Liver (tissue), 8 donors: ENCODE measurements at regions not wholly inside any gene's neighbourhood (a gene's known extent, or its start where the extent isn't known, plus 50 kb on each side); places are given as distances from the start of the nearest gene placed in this dataset.

Source experiments
- DNase-seq: peaks from one replicate; pipeline ENCODE4 v3.0.0-alpha.2; 2017; ENCODE audit warnings: low spot score
- H3K27ac ChIP-seq, 2 donors: one replicate each; pipeline ENCODE4 v1.7.0; 2013; ENCODE audit warnings: inconsistent platforms in 2 of 2, low read length in 2 of 2, control low read depth in 1 of 2, low read depth in 1 of 2, mild to moderate bottlenecking in 1 of 2
- H3K27me3 ChIP-seq, 4 donors: one replicate each; pipeline versions ENCODE4 v1.6.1 to v1.7.0; 2013; ENCODE audit warnings: low read length in 3 of 4, inconsistent platforms in 1 of 4, mild to moderate bottlenecking in 1 of 4, moderate library complexity in 1 of 4; ENCODE audit not compliant: control insufficient read depth in 4 of 4, insufficient read depth in 4 of 4
- H3K36me3 ChIP-seq, 4 donors: one replicate each; pipeline versions ENCODE4 v1.6.1 to v1.7.0; 2013; ENCODE audit warnings: low read length in 3 of 4, mild to moderate bottlenecking in 3 of 4, low read depth in 1 of 4, moderate library complexity in 1 of 4; ENCODE audit not compliant: control insufficient read depth in 4 of 4, insufficient read depth in 3 of 4
- H3K4me1 ChIP-seq, 4 donors: one replicate each; pipeline versions ENCODE4 v1.6.1 to v1.7.0; 2013; ENCODE audit warnings: low read length in 3 of 4, mild to moderate bottlenecking in 3 of 4, moderate library complexity in 1 of 4; ENCODE audit not compliant: control insufficient read depth in 4 of 4, insufficient read depth in 4 of 4
- H3K4me3 ChIP-seq, 3 donors: one replicate each; pipeline versions ENCODE4 v1.6.1 to v1.7.0; 2013; ENCODE audit warnings: low read length in 3 of 3, control low read depth in 1 of 3, low read depth in 1 of 3, mild to moderate bottlenecking in 1 of 3
- H3K9ac ChIP-seq, 2 donors: one replicate each; pipeline ENCODE4 v1.7.0; 2013; ENCODE audit warnings: low read length in 2 of 2, mild to moderate bottlenecking in 2 of 2, moderate library complexity in 2 of 2, control low read depth in 1 of 2, low read depth in 1 of 2
- H3K9me3 ChIP-seq, 4 donors: one replicate each; pipeline versions ENCODE4 v1.6.1 to v1.7.0; 2013; ENCODE audit warnings: low read length in 3 of 4; ENCODE audit not compliant: control insufficient read depth in 4 of 4
- EGR1 ChIP-seq, 2 donors: IDR thresholded peaks; 2 replicates each; pipeline ENCODE4 v1.6.1; 2016 to 2018; ENCODE audit warnings: antibody characterized with exemption in 2 of 2, low read depth in 2 of 2
- FOXA1 ChIP-seq: IDR thresholded peaks from 2 replicates; pipeline ENCODE4 v1.6.1; 2016; ENCODE audit warnings: antibody characterized with exemption
- GABPA ChIP-seq, 2 donors: IDR thresholded peaks in 1 of 2; conservative IDR thresholded peaks in 1 of 2; 2 replicates each; pipeline ENCODE4 v1.6.1; 2016; ENCODE audit warnings: antibody characterized with exemption in 2 of 2, mild to moderate bottlenecking in 1 of 2, moderate library complexity in 1 of 2
- HNF4A ChIP-seq, 2 donors: conservative IDR thresholded peaks; 2 replicates each; pipeline ENCODE4 v1.6.1; 2016; ENCODE audit warnings: antibody characterized with exemption in 2 of 2, mild to moderate bottlenecking in 2 of 2
- HNF4G ChIP-seq: IDR thresholded peaks from 2 replicates; pipeline ENCODE4 v1.6.1; 2016; ENCODE audit warnings: antibody characterized with exemption
- JUND ChIP-seq, 2 donors: IDR thresholded peaks; 2 replicates each; pipeline ENCODE4 v1.6.1; 2016; ENCODE audit warnings: antibody characterized with exemption in 2 of 2
- NR2F2 ChIP-seq: IDR thresholded peaks from 2 replicates; pipeline ENCODE4 v1.6.1; 2016; ENCODE audit warnings: antibody characterized with exemption
- RAD21 ChIP-seq, 2 donors: IDR thresholded peaks; 2 replicates each; pipeline ENCODE4 v1.6.1; 2016; ENCODE audit warnings: antibody characterized with exemption in 2 of 2, mild to moderate bottlenecking in 2 of 2
- RXRA ChIP-seq, 2 donors: IDR thresholded peaks; 2 replicates each; pipeline ENCODE4 v1.6.1; 2017 to 2018; ENCODE audit warnings: antibody characterized with exemption in 2 of 2, mild to moderate bottlenecking in 1 of 2
- SP1 ChIP-seq: IDR thresholded peaks from 2 replicates; pipeline ENCODE4 v1.6.1; 2018; ENCODE audit warnings: antibody characterized with exemption, mild to moderate bottlenecking
- YY1 ChIP-seq: IDR thresholded peaks from 2 replicates; pipeline ENCODE4 v1.6.1; 2016; ENCODE audit warnings: antibody characterized with exemption, mild to moderate bottlenecking
- WGBS: extraction: QIAGEN DNeasy Blood & Tissue Kit; methylation state at CpG from one replicate; pipeline ENCODE4 v1.1.7; 2013; 5-methylcytosine and 5-hydroxymethylcytosine counted together
- TF ChIP-seq, protein P1 (sequence below): IDR thresholded peaks from 2 replicates; pipeline ENCODE4 v1.6.1; 2016; ENCODE audit warnings: antibody characterized with exemption
- TF ChIP-seq, protein P2 (sequence below): IDR thresholded peaks from 2 replicates; pipeline ENCODE4 v1.6.1; 2016; ENCODE audit warnings: antibody characterized with exemption
- TF ChIP-seq, protein P3 (sequence below): IDR thresholded peaks from 2 replicates; pipeline ENCODE4 v1.6.1; 2016; ENCODE audit warnings: antibody characterized with exemption, mild to moderate bottlenecking
- TF ChIP-seq, protein P4 (sequence below): IDR thresholded peaks from 2 replicates; pipeline ENCODE4 v1.6.1; 2016; ENCODE audit warnings: antibody characterized with exemption
- TF ChIP-seq, protein P5 (sequence below): fragments of 150-350 bp; IDR thresholded peaks from 2 replicates; pipeline ENCODE4 v1.5.1; 2017; ENCODE audit warnings: improper control_type of control experiment, low read depth, low read length; ENCODE audit not compliant: missing input control
- donor health status: healthy.
- donor health status: healthy.
- donor health status: healthy.
- donor health status: healthy.
- donor health status: healthy.

DNA sequence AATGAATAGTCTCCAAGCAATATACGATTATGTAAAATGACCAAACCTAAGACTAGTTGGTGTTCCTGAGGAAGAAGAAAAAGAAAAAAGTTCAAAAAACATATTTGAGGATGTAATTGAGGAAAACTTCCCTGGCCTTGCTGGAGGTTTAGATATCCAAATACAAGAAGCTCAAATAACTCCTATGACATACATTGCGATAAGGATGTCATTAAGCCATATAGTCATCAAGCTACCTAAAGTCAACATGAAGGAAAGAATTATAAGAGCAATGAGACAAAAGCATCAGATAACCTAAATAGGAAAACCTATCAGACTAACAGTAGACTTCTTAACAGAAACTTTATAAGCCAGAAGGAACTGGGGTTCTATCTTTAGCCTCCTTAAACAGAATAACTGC, 231.1 kb downstream of the TUSC7 start:
- no peaks in the 10 kb centered on the region for H3K27me3 ChIP-seq
- TF ChIP-seq, protein P1, sequence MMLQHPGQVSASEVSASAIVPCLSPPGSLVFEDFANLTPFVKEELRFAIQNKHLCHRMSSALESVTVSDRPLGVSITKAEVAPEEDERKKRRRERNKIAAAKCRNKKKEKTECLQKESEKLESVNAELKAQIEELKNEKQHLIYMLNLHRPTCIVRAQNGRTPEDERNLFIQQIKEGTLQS = no peak
- TF ChIP-seq NR2F2 (no peak), FOXA1 (no peak), SP1 (no peak), GABPA (IDR thresholded peaks at IDR 0.05 in 1 of 2, conservative IDR thresholded peaks at IDR 0.05 in 1 of 2) (no peak), EGR1 (IDR thresholded peaks at IDR 0.05; ENCODE audit: low read depth in 2 of 2) (no peak), RXRA (IDR thresholded peaks at IDR 0.05) (no peak), HNF4A (conservative IDR thresholded peaks at IDR 0.05) (no peak), HNF4G (no peak), YY1 (no peak), RAD21 (IDR thresholded peaks at IDR 0.05) (no peak), JUND (IDR thresholded peaks at IDR 0.05) (no peak)
- TF ChIP-seq, protein P2, sequence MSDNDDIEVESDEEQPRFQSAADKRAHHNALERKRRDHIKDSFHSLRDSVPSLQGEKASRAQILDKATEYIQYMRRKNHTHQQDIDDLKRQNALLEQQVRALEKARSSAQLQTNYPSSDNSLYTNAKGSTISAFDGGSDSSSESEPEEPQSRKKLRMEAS = no peak
- TF ChIP-seq, protein P3, sequence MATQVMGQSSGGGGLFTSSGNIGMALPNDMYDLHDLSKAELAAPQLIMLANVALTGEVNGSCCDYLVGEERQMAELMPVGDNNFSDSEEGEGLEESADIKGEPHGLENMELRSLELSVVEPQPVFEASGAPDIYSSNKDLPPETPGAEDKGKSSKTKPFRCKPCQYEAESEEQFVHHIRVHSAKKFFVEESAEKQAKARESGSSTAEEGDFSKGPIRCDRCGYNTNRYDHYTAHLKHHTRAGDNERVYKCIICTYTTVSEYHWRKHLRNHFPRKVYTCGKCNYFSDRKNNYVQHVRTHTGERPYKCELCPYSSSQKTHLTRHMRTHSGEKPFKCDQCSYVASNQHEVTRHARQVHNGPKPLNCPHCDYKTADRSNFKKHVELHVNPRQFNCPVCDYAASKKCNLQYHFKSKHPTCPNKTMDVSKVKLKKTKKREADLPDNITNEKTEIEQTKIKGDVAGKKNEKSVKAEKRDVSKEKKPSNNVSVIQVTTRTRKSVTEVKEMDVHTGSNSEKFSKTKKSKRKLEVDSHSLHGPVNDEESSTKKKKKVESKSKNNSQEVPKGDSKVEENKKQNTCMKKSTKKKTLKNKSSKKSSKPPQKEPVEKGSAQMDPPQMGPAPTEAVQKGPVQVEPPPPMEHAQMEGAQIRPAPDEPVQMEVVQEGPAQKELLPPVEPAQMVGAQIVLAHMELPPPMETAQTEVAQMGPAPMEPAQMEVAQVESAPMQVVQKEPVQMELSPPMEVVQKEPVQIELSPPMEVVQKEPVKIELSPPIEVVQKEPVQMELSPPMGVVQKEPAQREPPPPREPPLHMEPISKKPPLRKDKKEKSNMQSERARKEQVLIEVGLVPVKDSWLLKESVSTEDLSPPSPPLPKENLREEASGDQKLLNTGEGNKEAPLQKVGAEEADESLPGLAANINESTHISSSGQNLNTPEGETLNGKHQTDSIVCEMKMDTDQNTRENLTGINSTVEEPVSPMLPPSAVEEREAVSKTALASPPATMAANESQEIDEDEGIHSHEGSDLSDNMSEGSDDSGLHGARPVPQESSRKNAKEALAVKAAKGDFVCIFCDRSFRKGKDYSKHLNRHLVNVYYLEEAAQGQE = no peak
- TF ChIP-seq, protein P4, sequence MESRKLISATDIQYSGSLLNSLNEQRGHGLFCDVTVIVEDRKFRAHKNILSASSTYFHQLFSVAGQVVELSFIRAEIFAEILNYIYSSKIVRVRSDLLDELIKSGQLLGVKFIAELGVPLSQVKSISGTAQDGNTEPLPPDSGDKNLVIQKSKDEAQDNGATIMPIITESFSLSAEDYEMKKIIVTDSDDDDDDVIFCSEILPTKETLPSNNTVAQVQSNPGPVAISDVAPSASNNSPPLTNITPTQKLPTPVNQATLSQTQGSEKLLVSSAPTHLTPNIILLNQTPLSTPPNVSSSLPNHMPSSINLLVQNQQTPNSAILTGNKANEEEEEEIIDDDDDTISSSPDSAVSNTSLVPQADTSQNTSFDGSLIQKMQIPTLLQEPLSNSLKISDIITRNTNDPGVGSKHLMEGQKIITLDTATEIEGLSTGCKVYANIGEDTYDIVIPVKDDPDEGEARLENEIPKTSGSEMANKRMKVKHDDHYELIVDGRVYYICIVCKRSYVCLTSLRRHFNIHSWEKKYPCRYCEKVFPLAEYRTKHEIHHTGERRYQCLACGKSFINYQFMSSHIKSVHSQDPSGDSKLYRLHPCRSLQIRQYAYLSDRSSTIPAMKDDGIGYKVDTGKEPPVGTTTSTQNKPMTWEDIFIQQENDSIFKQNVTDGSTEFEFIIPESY = no peak
- TF ChIP-seq, protein P5, sequence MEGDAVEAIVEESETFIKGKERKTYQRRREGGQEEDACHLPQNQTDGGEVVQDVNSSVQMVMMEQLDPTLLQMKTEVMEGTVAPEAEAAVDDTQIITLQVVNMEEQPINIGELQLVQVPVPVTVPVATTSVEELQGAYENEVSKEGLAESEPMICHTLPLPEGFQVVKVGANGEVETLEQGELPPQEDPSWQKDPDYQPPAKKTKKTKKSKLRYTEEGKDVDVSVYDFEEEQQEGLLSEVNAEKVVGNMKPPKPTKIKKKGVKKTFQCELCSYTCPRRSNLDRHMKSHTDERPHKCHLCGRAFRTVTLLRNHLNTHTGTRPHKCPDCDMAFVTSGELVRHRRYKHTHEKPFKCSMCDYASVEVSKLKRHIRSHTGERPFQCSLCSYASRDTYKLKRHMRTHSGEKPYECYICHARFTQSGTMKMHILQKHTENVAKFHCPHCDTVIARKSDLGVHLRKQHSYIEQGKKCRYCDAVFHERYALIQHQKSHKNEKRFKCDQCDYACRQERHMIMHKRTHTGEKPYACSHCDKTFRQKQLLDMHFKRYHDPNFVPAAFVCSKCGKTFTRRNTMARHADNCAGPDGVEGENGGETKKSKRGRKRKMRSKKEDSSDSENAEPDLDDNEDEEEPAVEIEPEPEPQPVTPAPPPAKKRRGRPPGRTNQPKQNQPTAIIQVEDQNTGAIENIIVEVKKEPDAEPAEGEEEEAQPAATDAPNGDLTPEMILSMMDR = no peak
- H3K9me3 ChIP-seq = peaks cover 0 to 6% (median 3%) of the 10 kb centered on the region in 4 donors
- WGBS = 78% methylated on average over 2 of the region's 2 CpGs
- H3K4me3 ChIP-seq = no peak overlapping the region
- no peak for DNase-seq
- H3K9ac ChIP-seq = no peak overlapping the region
- no peaks in the 10 kb centered on the region for H3K36me3 ChIP-seq
- no peak overlapping the region for H3K27ac ChIP-seq
- no peaks in the 10 kb centered on the region for H3K4me1 ChIP-seq

DNA sequence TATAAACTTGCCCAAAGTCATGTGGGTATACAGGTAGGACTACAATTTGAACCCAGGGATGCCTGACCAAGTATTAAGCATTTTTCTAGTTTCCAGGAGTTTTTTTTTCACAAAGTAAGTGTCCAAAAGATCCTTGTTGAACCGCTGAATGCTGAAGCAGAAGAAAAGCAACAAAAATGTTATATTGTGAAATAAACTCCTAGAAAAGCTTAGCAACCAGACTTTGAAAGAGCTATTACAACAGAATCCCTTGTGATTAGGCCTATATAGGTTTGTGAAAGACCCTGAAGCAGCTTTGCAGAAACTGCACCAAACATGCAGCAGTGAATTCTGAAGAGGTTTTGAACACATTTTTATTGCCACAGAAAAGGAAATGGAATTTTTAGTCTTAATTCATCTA, 236.8 kb downstream of the TUSC7 start:
- TF ChIP-seq, protein P2 = no peak
- TF ChIP-seq, protein P4 = no peak
- TF ChIP-seq YY1 (no peak), JUND (IDR thresholded peaks at IDR 0.05) (no peak)
- Histone ChIP-seq H3K4me3 (no peak overlapping the region), H3K9ac (no peak overlapping the region), H3K9me3 (peaks cover 0 to 2% (median 0%) of the 10 kb centered on the region in 4 donors), H3K36me3 (no peaks in the 10 kb centered on the region), H3K27me3 (peaks cover 0 to 2% (median 0%) of the 10 kb centered on the region in 4 donors), H3K27ac (no peak overlapping the region), H3K4me1 (no peaks in the 10 kb centered on the region)
- DNase-seq = no peak
- 93% methylated on average over 1 of the region's 1 CpG for WGBS
